ENCODE measurements at regions not wholly inside any gene's neighbourhood (a gene's known extent, or its start where the extent isn't known, plus 50 kb on each side); places are given as distances from the start of the nearest gene placed in this dataset.

GRCh38 chr13:38204556-38204955 is 145.1 kb upstream of the UFM1 start:
- Mint-ChIP-seq H3K4me1 (ENCODE audit: low read depth) (no peaks in the 10 kb centered on the region), H3K36me3 (ENCODE audit: low read depth) (no peaks in the 10 kb centered on the region), H3K4me3 (no peak overlapping the region), H3K9me3 (peaks cover 1% of the 10 kb centered on the region), H3K27ac (no peak overlapping the region), H3K27me3 (ENCODE audit: low read depth) (peaks cover 3% of the 10 kb centered on the region)
- CTCF ChIA-PET, result no interaction called here
- no peak for DNase-seq
- intact Hi-C loops (cut with micrococcal nuclease), result no loop called here

- Mint-ChIP-seq H3K27me3 (ENCODE audit: low read depth) (peaks cover 5% of the 10 kb centered on the region), H3K27ac (no peak overlapping the region), H3K36me3 (ENCODE audit: low read depth) (no peaks in the 10 kb centered on the region), H3K4me1 (ENCODE audit: low read depth) (no peaks in the 10 kb centered on the region), H3K9me3 (peaks cover 1% of the 10 kb centered on the region), H3K4me3 (no peak overlapping the region)
- CTCF ChIA-PET, result no interaction called here
- intact Hi-C loops (cut with micrococcal nuclease), result no loop called here
- DNase-seq, result no peak
Measured at GRCh38 chr13:38202740-38203139, 146.9 kb upstream of the UFM1 start.

GRCh38 chr13:38191016-38191415 is 158.6 kb upstream of the UFM1 start:
- no peak overlapping the region for H3K27ac Mint-ChIP-seq
- H3K27me3 Mint-ChIP-seq (ENCODE audit: low read depth), result peaks cover 2% of the 10 kb centered on the region
- no peak overlapping the region for H3K4me3 Mint-ChIP-seq
- intact Hi-C loops (cut with micrococcal nuclease), result no loop called here
- no peaks in the 10 kb centered on the region for H3K36me3 Mint-ChIP-seq (ENCODE audit: low read depth)
- H3K4me1 Mint-ChIP-seq (ENCODE audit: low read depth), result no peaks in the 10 kb centered on the region
- DNase-seq, result no peak
- no peaks in the 10 kb centered on the region for H3K9me3 Mint-ChIP-seq
- CTCF ChIA-PET, result no interaction called here

GRCh38 chr13:38180670-38181069 is 169.0 kb upstream of the UFM1 start:
- H3K27ac Mint-ChIP-seq, result no peak overlapping the region
- CTCF ChIA-PET, result no interaction called here

GRCh38 chr13:38180126-38180525 is 169.5 kb upstream of the UFM1 start:
- no peak overlapping the region for H3K27ac Mint-ChIP-seq
- H3K9me3 Mint-ChIP-seq, result no peaks in the 10 kb centered on the region
- no peaks in the 10 kb centered on the region for H3K36me3 Mint-ChIP-seq (ENCODE audit: low read depth)
- intact Hi-C loops (cut with micrococcal nuclease), result loop anchor here (5.0 kb wide), 1 partner anchor 167 kb away; the partner anchor contains the start of gene UFM1
- H3K4me1 Mint-ChIP-seq (ENCODE audit: low read depth), result peaks cover 10% of the 10 kb centered on the region
- H3K27me3 Mint-ChIP-seq (ENCODE audit: low read depth), result no peaks in the 10 kb centered on the region
- H3K4me3 Mint-ChIP-seq, result no peak overlapping the region
- CTCF ChIA-PET, result no interaction called here
- no peak for DNase-seq

More at GRCh38 chr13:38180670-38181069, 169.0 kb upstream of the UFM1 start:
- peaks cover 10% of the 10 kb centered on the region for H3K4me1 Mint-ChIP-seq (ENCODE audit: low read depth)
- DNase-seq, result no peak
- H3K27me3 Mint-ChIP-seq (ENCODE audit: low read depth), result no peaks in the 10 kb centered on the region
- H3K9me3 Mint-ChIP-seq, result no peaks in the 10 kb centered on the region
- peak overlapping the region; percentile 3 for H3K4me3 Mint-ChIP-seq
- no peaks in the 10 kb centered on the region for H3K36me3 Mint-ChIP-seq (ENCODE audit: low read depth)
- intact Hi-C loops (cut with micrococcal nuclease), result loop anchor here (5.0 kb wide), 1 partner anchor 167 kb away; the partner anchor contains the start of gene UFM1

- CTCF ChIA-PET, result no interaction called here
Measured at GRCh38 chr13:38176664-38177063, 173.0 kb upstream of the UFM1 start.

GRCh38 chr13:38173403-38173802 is 176.2 kb upstream of the UFM1 start:
- intact Hi-C loops (cut with micrococcal nuclease), result no loop called here
- H3K27ac Mint-ChIP-seq, result no peak overlapping the region
- no peaks in the 10 kb centered on the region for H3K4me1 Mint-ChIP-seq (ENCODE audit: low read depth)
- no peak overlapping the region for H3K4me3 Mint-ChIP-seq
- no peaks in the 10 kb centered on the region for H3K36me3 Mint-ChIP-seq (ENCODE audit: low read depth)
- no peaks in the 10 kb centered on the region for H3K9me3 Mint-ChIP-seq
- H3K27me3 Mint-ChIP-seq (ENCODE audit: low read depth), result no peaks in the 10 kb centered on the region
- CTCF ChIA-PET, result no interaction called here
- DNase-seq, result no peak

More at GRCh38 chr13:38176664-38177063, 173.0 kb upstream of the UFM1 start:
- Mint-ChIP-seq H3K4me3 (no peak overlapping the region), H3K27ac (no peak overlapping the region), H3K27me3 (ENCODE audit: low read depth) (no peaks in the 10 kb centered on the region), H3K36me3 (ENCODE audit: low read depth) (no peaks in the 10 kb centered on the region), H3K9me3 (no peaks in the 10 kb centered on the region), H3K4me1 (ENCODE audit: low read depth) (peaks cover 10% of the 10 kb centered on the region)
- DNase-seq, result no peak
- intact Hi-C loops (cut with micrococcal nuclease), result no loop called here

- no peak overlapping the region for H3K4me3 Mint-ChIP-seq
- no peak overlapping the region for H3K27ac Mint-ChIP-seq
- peaks cover 2% of the 10 kb centered on the region for H3K4me1 Mint-ChIP-seq (ENCODE audit: low read depth)
- no peak for DNase-seq
- H3K36me3 Mint-ChIP-seq (ENCODE audit: low read depth), result no peaks in the 10 kb centered on the region
- H3K9me3 Mint-ChIP-seq, result no peaks in the 10 kb centered on the region
- intact Hi-C loops (cut with micrococcal nuclease), result no loop called here
- H3K27me3 Mint-ChIP-seq (ENCODE audit: low read depth), result no peaks in the 10 kb centered on the region
- CTCF ChIA-PET, result no interaction called here
Measured at GRCh38 chr13:38167164-38167822, 182.4 kb upstream of the UFM1 start.

GRCh38 chr13:38166116-38166515 is 183.5 kb upstream of the UFM1 start:
- intact Hi-C loops (cut with micrococcal nuclease), result no loop called here
- H3K27ac Mint-ChIP-seq, result no peak overlapping the region
- H3K27me3 Mint-ChIP-seq (ENCODE audit: low read depth), result no peaks in the 10 kb centered on the region
- no peaks in the 10 kb centered on the region for H3K36me3 Mint-ChIP-seq (ENCODE audit: low read depth)
- CTCF ChIA-PET, result no interaction called here
- no peak overlapping the region for H3K4me3 Mint-ChIP-seq
- H3K9me3 Mint-ChIP-seq, result no peaks in the 10 kb centered on the region
- no peak for DNase-seq
- H3K4me1 Mint-ChIP-seq (ENCODE audit: low read depth), result peaks cover 2% of the 10 kb centered on the region

GRCh38 chr13:38160131-38160530 is 189.5 kb upstream of the UFM1 start:
- Mint-ChIP-seq H3K27me3 (ENCODE audit: low read depth) (no peaks in the 10 kb centered on the region), H3K27ac (no peak overlapping the region), H3K9me3 (peaks cover 2% of the 10 kb centered on the region), H3K36me3 (ENCODE audit: low read depth) (no peaks in the 10 kb centered on the region), H3K4me3 (no peak overlapping the region), H3K4me1 (ENCODE audit: low read depth) (no peaks in the 10 kb centered on the region)
- DNase-seq, result no peak
- intact Hi-C loops (cut with micrococcal nuclease), result no loop called here
- CTCF ChIA-PET, result interaction anchor here (0.7 kb wide), 1 partner anchor 16 kb away, joined by 3 read pairs; no protein-coding TSS in a partner anchor

GRCh38 chr13:38159710-38160109 is 189.9 kb upstream of the UFM1 start:
- H3K4me3 Mint-ChIP-seq, result no peak overlapping the region
- no peak overlapping the region for H3K27ac Mint-ChIP-seq
- no peak for DNase-seq
- CTCF ChIA-PET, result no interaction called here
- no peaks in the 10 kb centered on the region for H3K4me1 Mint-ChIP-seq (ENCODE audit: low read depth)
- H3K36me3 Mint-ChIP-seq (ENCODE audit: low read depth), result no peaks in the 10 kb centered on the region
- no peaks in the 10 kb centered on the region for H3K27me3 Mint-ChIP-seq (ENCODE audit: low read depth)
- H3K9me3 Mint-ChIP-seq, result peaks cover 2% of the 10 kb centered on the region
- intact Hi-C loops (cut with micrococcal nuclease), result no loop called here

- H3K9me3 Mint-ChIP-seq, result peaks cover 4% of the 10 kb centered on the region
- H3K27ac Mint-ChIP-seq, result no peak overlapping the region
- DNase-seq, result no peak
- intact Hi-C loops (cut with micrococcal nuclease), result no loop called here
- no peaks in the 10 kb centered on the region for H3K36me3 Mint-ChIP-seq (ENCODE audit: low read depth)
- CTCF ChIA-PET, result no interaction called here
- no peaks in the 10 kb centered on the region for H3K4me1 Mint-ChIP-seq (ENCODE audit: low read depth)
- no peaks in the 10 kb centered on the region for H3K27me3 Mint-ChIP-seq (ENCODE audit: low read depth)
- no peak overlapping the region for H3K4me3 Mint-ChIP-seq
Measured at GRCh38 chr13:38147050-38147449, 202.6 kb upstream of the UFM1 start.

- DNase-seq, result no peak
- no peaks in the 10 kb centered on the region for H3K4me1 Mint-ChIP-seq (ENCODE audit: low read depth)
- no peaks in the 10 kb centered on the region for H3K9me3 Mint-ChIP-seq
- intact Hi-C loops (cut with micrococcal nuclease), result no loop called here
- no peak overlapping the region for H3K4me3 Mint-ChIP-seq
- CTCF ChIA-PET, result no interaction called here
- H3K27ac Mint-ChIP-seq, result no peak overlapping the region
- no peaks in the 10 kb centered on the region for H3K27me3 Mint-ChIP-seq (ENCODE audit: low read depth)
- H3K36me3 Mint-ChIP-seq (ENCODE audit: low read depth), result no peaks in the 10 kb centered on the region
Measured at GRCh38 chr13:38141792-38142191, 207.9 kb upstream of the UFM1 start.

All from activated naive CD4-positive, alpha-beta T cell treated with anti-CD3 and anti-CD28 coated beads for 36 hours (primary cell).